ENCODE measurements at regions not wholly inside any gene's neighbourhood (a gene's known extent, or its start where the extent isn't known, plus 50 kb on each side); places are given as distances from the start of the nearest gene placed in this dataset.
"Not testable (repeated sequence)": the region's sequence is repeated elsewhere in the genome, so short reads cannot be mapped to it uniquely, and the experiment has no call there.

DNA sequence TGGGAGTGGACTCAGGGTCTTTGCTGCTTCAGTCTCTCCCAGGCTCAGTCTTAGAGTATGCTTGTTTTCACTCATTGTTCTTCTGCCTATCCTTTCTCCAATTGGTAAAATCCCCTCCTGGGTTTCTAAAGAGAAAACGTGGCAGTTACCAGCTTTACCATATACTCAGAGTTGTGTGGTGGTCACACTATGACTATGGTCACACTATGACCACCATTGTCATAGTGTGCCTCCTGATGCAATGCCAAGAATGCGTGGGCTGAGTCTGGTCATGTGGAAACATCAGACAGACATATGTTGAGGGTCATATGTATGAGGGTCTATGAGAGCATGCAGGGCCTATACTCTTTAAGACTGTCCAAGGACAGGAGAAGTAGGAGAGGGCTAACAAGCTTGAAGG lies 326.5 kb upstream of the PRR16 start:
- DNase-seq (ENCODE audit: low read depth in 3 of 3, low spot score in 2 of 3) = no peak

GRCh38 chr5:120139039-120139438 lies 325.1 kb upstream of the PRR16 start:
- DNase-seq (ENCODE audit: low read depth in 3 of 3, low spot score in 2 of 3) = no peak

DNA sequence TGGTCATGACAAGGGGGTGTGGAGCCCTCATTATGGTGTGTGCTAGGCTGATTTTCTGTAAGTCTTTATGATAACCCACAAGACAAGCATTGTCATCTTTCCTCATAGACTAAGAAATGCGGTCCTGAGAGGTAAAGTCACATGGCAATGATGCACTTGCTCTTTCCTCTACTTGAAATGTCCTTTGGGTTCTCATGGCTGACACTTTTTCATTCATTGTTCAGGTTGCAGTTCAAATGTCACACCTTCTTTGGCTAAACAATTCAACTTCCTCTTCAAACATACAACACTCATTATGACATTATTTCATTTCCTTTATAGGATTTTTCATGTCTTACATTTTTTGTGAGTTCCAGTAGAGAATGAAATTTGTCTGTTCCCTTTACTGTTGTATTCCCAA lies 323.6 kb upstream of the PRR16 start:
- no peak for DNase-seq (ENCODE audit: low read depth in 3 of 3, low spot score in 2 of 3)

DNA sequence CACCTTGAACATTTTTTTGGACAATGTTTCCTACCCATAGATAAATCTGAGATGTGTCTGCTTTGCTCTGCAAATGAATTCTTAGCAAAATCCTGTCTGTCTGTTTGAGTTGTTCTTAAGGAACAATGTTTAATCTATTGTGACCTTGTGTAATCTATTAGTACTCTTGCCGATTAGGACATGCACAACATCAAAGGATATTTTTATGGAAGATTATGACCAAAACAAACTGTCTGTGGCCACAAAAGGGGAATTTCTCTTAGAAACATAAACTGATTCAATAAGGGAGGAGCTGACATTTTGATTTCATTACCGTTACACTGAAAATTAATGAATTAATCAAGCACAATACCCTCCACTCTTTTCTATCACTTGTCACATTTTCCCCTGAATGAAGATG lies 323.0 kb upstream of the PRR16 start:
- DNase-seq (ENCODE audit: low read depth in 3 of 3, low spot score in 2 of 3) = no peak

DNA sequence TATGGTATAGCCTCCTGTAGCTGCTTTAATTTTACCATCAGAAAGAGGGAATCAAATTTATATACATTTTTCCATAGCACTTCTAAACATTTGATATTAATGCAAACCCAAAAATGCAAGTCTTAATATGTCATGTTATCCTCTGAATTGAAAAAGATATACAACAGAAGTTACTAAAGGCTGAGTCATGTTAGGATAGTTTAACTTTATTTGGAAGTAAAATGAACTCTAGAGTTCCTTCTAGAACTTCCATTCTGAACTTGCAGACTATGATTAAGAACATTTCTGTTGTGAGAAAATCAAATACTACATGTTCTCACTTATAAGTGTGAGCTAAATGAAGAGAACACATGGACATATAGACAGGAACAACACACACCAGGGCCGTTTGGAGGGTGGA lies 317.3 kb upstream of the PRR16 start:
- DNase-seq (ENCODE audit: low read depth in 3 of 3, low spot score in 2 of 3) = no peak

DNA sequence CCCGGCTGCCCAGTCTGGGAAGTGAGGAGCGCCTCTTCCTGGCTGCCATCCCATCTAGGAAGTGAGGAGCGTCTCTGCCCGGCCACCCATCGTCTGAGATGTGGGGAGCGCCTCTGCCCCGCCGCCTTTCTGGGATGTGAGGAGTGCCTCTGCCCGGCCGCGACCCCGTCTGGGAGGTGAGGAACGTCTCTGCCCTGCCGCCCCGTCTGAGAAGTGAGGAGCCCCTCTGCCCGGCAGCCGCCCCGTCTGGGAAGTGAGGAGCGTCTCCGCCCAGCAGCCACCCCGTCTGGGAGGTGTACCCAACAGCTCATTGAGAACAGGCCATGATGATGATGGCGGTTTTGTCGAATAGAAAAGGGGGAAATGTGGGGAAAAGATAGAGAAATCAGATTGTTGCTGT lies 316.2 kb upstream of the PRR16 start:
- not testable (repeated sequence) for DNase-seq (ENCODE audit: low read depth in 3 of 3, low spot score in 2 of 3)

DNA sequence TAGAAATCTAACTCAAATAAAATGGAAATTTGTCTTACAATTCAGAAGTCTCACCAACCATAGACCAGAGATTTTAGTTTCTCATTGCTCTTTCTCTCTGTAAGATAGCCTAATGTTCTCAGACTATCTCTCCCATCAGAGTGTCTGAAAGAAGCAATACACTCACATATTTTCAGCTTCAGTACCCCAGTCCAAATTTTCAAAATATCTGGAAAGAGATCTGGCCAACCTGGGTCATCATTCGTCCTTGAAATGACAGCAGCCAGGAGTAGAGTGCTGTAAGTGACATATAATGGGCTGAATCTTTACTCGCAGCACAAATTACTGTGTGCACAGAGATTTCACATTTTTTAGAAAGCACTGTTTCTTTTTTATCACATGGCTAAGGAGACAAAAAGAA lies 313.3 kb upstream of the PRR16 start:
- DNase-seq (ENCODE audit: low read depth in 3 of 3, low spot score in 2 of 3) = no peak

- no peak for DNase-seq (ENCODE audit: low read depth in 3 of 3, low spot score in 2 of 3)
Observed at GRCh38 chr5:120151181-120151580, 312.9 kb upstream of the PRR16 start.

DNA sequence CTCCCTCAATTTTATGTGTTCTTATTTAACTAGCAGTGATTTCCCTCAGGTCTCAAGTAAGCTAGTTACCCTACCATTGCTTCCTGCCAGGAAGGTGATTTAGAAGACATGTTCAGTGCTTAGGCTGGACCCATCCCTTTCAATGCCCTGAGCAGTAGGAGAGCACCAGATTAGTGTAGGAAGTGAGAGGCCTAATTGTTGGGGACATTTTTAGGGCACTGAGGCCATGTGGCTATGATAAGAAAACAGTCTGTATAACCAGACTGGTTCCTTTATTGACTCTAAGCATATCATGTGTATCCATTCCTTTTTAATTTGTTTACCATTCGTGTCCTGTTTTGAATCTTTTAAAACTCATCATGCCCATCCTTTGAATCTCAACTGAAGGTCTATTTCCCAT lies 312.3 kb upstream of the PRR16 start:
- no peak for DNase-seq (ENCODE audit: low read depth in 3 of 3, low spot score in 2 of 3)

- DNase-seq (ENCODE audit: low read depth in 3 of 3, low spot score in 2 of 3) = no peak
Observed at GRCh38 chr5:120152472-120152871, 311.6 kb upstream of the PRR16 start.

GRCh38 chr5:120152931-120153330 lies 311.2 kb upstream of the PRR16 start:
- DNase-seq (ENCODE audit: low read depth in 3 of 3, low spot score in 2 of 3) = no peak

GRCh38 chr5:120153551-120153950 lies 310.5 kb upstream of the PRR16 start:
- no peak for DNase-seq (ENCODE audit: low read depth in 3 of 3, low spot score in 2 of 3)

GRCh38 chr5:120155873-120156272 lies 308.2 kb upstream of the PRR16 start:
- DNase-seq (ENCODE audit: low read depth in 3 of 3, low spot score in 2 of 3) = no peak

DNA sequence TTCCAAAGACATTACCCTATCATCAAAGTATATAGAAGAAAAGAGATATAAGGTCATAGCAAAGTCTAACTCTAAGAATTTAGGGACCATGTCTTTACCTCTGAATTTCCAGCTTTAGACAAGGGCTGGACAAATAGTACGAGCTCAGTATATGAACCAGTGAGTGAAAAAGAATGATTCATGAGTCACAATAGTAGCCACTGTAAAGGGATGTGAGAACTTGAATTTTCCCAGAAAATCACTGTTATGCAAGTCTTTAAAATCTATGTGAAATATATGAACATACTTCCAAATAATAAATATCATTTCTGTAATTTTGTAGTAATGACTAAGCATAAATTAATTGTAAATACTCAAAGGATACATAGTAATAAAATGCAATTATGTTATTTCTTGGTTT lies 305.9 kb upstream of the PRR16 start:
- DNase-seq (ENCODE audit: low read depth in 3 of 3, low spot score in 2 of 3) = no peak

DNA sequence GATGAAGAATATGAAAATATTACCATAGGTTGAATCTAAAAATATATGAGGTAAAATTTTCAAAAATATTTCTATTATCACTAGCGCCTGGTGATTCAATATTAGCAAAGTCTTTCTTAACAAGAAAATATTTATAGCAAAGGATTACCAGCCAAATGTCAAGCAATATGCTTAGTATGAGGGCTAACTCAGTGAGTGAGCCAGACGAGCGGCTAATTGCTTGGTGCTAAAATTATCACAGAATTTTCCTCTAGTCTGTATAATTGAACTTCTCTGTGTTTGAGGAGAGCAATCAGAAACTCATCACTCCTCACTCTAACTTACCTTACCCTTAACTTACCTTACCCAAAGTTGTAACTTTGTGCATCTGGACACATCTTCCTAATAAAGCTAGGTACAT lies 304.9 kb upstream of the PRR16 start:
- no peak for DNase-seq (ENCODE audit: low read depth in 3 of 3, low spot score in 2 of 3)

- no peak for DNase-seq (ENCODE audit: low read depth in 3 of 3, low spot score in 2 of 3)
Observed at GRCh38 chr5:120160124-120160895, 303.8 kb upstream of the PRR16 start.

DNA sequence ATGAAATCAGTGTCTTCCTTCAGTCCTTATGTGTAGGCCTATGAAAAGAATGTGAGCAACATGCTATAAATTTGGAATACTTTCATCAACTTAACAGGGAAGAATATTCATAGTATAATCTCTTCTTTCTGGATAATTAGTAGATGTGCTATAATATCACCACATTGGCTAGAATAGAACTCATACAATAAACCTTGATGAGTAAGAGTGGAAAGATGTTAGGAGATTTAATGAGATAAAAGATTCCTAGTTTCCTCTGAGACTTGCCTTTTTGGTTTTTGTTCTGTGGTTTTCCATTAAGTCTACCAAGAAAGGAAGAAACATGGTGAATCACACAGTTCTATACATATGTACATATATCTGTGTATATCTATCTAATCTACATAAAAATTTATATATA lies 301.8 kb upstream of the PRR16 start:
- DNase-seq (ENCODE audit: low read depth in 3 of 3, low spot score in 2 of 3) = no peak

DNA sequence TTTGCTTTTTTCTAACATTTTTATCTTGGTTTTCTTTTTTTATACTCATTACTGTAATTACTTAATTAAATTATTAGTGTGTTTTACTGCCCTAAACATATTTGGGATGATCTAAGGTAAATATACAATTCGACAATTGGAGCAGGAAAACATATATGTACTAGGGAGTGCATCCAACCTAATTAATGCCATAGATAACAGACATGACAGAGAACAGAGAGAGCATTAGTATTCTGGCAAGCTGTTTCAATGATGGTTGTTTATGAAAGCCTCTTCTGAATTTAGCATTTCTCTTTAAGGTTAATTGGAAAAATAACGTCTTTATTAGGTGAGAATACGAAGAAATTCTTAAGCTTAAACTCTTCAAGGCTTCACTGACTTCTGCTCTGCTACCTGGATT lies 300.1 kb upstream of the PRR16 start:
- no peak for DNase-seq (ENCODE audit: low read depth in 3 of 3, low spot score in 2 of 3)

DNA sequence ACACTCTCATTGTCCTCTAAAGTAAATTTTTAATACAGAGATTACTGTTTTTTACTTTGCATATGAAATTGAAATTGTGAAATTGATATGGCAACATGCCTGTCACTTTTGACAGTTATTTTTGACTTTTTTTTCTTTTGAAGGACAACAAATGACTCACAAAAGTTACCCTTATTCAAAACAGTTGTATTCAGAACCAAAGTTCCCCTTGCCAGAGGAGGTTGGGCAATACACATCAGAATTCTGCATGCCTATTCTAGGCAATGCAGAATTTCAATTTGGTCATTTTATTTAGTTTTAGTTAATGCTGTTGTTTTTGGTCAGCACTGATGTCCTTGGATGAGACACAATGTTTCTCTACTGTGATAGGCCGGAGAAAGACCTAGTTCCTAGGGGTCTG lies 299.1 kb upstream of the PRR16 start:
- no peak for DNase-seq (ENCODE audit: low read depth in 3 of 3, low spot score in 2 of 3)

DNA sequence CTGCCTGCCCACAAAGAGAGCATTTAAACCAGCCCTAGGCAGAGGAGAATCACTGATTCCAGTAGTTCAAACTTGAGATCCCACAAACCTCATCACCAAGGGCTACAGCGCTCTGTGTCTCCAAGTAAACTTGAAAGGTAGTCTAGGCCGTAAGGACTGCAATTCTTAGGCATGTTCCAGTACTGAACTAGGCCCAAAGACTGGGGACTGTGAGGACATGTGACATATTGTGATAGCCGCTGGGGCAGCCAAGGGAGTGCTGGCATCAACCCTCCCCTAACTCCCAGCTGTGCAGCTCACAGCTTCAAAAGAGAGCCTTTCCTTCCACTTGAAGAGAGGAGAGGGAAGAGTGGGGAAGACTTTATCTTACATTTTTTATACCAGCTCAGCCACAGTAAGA lies 291.0 kb upstream of the PRR16 start:
- no peak for DNase-seq (ENCODE audit: low read depth in 3 of 3, low spot score in 2 of 3)

DNA sequence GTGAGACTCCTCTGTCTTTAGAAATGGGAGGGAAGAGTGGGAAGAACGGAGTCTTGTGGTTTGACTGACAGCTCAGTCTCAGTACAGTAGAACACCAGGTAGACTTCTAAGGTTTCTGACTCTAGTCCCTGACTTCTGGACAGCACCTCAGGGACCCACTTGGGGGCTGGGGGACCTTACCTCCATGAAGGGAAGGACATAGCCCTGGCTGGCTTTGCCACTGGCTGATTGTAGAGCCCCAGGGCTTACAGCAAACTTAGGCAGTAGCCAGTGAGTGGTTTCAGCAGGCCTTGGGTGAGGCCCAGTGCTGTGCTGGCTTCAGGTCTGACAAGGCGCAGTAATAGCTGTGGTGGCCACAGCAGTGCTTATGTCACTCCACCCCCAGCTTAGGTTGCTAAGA lies 290.0 kb upstream of the PRR16 start:
- no peak for DNase-seq (ENCODE audit: low read depth in 3 of 3, low spot score in 2 of 3)

DNA sequence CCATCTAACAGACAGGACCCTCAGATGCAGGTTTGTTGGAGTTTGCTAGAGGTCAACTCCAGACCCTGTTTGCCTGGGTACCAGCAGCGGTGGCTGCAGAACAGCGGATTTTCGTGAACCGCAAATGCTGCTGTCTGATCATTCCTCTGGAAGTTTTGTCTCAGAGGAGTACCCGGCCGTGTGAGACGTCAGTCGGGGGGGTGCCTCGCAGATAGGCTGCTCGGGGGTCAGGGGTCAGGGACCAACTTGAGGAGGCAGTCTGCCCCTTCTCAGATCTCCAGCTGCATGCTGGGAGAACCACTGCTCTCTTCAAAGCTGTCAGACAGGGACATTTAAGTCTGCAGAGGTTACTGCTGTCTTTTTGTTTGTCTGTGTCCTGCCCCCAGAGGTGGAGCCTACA lies 282.9 kb upstream of the PRR16 start:
- DNase-seq (ENCODE audit: low read depth in 3 of 3, low spot score in 2 of 3) = not testable (repeated sequence)

- DNase-seq (ENCODE audit: low read depth in 3 of 3, low spot score in 2 of 3) = not testable (repeated sequence)
Observed at GRCh38 chr5:120194650-120195049, 269.4 kb upstream of the PRR16 start.

Data from right renal cortex interstitium (tissue), 3 donors.